Gastroesophageal sphincter (tissue), 4 donors: ENCODE measurements at regions not wholly inside any gene's neighbourhood (a gene's known extent, or its start where the extent isn't known, plus 50 kb on each side); places are given as distances from the start of the nearest gene placed in this dataset.
A peak's percentile ranks its signal among the peaks of the same experiment; 100 is the strongest.
"Not testable (repeated sequence)": the region's sequence is repeated elsewhere in the genome, so short reads cannot be mapped to it uniquely, and the experiment has no call there.

Experiments
- ATAC-seq: fragments of 150-250 bp; one replicate; pipeline ENCODE4 v1.9.1; 2016; ENCODE audit warnings: mild to moderate bottlenecking, moderate library complexity
- H3K27ac ChIP-seq, 4 donors: fragments of 200-600 bp; sonication (generic) in 3 of 4; 1 replicate in 3 of 4; 2 replicates in 1 of 4; pipeline ENCODE4 v1.5.1; 2016 to 2019
- H3K27me3 ChIP-seq: fragments of 200-600 bp; sonication (generic); one replicate; pipeline ENCODE4 v1.5.1; 2019
- H3K36me3 ChIP-seq, 2 donors: fragments of 200-600 bp; sonication (generic); one replicate each; pipeline ENCODE4 v1.5.1; 2019; ENCODE audit warnings: control low read depth in 1 of 2
- H3K4me1 ChIP-seq, 3 donors: fragments of 200-600 bp; sonication (generic); 1 replicate in 2 of 3; 2 replicates in 1 of 3; pipeline ENCODE4 v1.5.1; 2016 to 2019; ENCODE audit warnings: control low read depth in 2 of 3
- H3K4me3 ChIP-seq, 2 donors: fragments of 200-600 bp; sonication (generic); one replicate each; pipeline ENCODE4 v1.5.1; 2019; ENCODE audit warnings: mild to moderate bottlenecking in 1 of 2, moderate library complexity in 1 of 2
- H3K9me3 ChIP-seq, 3 donors: fragments of 200-600 bp; sonication (generic); one replicate each; pipeline ENCODE4 v1.5.1; 2017 to 2019; ENCODE audit warnings: control low read depth in 2 of 3
- EP300 ChIP-seq: sonication (generic); formaldehyde crosslinking; IDR thresholded peaks from one replicate; pipeline ENCODE4 v1.6.1; 2017; ENCODE audit warnings: antibody characterized with exemption, mild to moderate bottlenecking
- POLR2A ChIP-seq, 2 donors: fragments of 450-650 bp; IDR thresholded peaks; one replicate each; pipeline ENCODE4 v1.6.1; 2017; ENCODE audit warnings: antibody characterized with exemption in 2 of 2, mild to moderate bottlenecking in 2 of 2, moderate library complexity in 1 of 2
- POLR2AphosphoS5 ChIP-seq: sonication (generic); formaldehyde crosslinking; IDR thresholded peaks from one replicate; pipeline ENCODE4 v1.6.1; 2017; ENCODE audit warnings: antibody characterized with exemption
- WGBS, 2 donors: methylation state at CpG; one replicate each; pipeline ENCODE4 v1.1.5; 2018; ENCODE audit warnings: low coverage in 1 of 2; 5-methylcytosine and 5-hydroxymethylcytosine counted together
- TF ChIP-seq, protein P1 (sequence below), 4 experiments: fragments of 200-600 bp in 2 of 4; fragments of 450-650 bp in 2 of 4; sonication (generic) in 1 of 4; IDR thresholded peaks; one replicate each; pipeline ENCODE4 v1.5.1; 2017 to 2019; ENCODE audit warnings: antibody characterized with exemption in 4 of 4, mild to moderate bottlenecking in 2 of 4, moderate library complexity in 2 of 4

DNA sequence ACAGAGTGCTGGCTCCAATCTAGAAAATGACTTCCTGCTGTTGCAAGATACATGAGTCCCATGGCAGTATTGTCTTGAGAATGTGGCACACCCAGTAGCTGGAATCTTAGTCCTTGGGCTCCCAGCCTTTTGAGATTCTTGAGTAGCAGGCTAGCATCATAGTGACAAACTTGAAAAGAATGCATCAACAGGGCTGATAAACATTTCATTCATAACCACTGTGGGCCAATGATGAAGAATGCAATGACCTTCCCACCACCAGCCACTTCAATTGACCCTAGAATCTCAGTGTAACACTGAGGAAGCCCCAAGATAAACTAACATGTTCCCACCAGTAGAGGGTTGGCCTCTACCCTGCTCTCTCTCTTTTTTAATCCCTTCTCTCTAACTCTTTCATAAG is 329.3 kb downstream of the GBA3 start:
- Histone ChIP-seq H3K4me1 (no peaks in the 10 kb centered on the region), H3K27me3 (no peaks in the 10 kb centered on the region), H3K27ac (no peak overlapping the region), H3K36me3 (no peaks in the 10 kb centered on the region), H3K9me3 (no peaks in the 10 kb centered on the region), H3K4me3 (no peak overlapping the region)
- ATAC-seq: peak; percentile 31
- TF ChIP-seq EP300 (no peak), POLR2AphosphoS5 (no peak), POLR2A (IDR thresholded peaks at IDR 0.05) (no peak)
- TF ChIP-seq, protein P1, sequence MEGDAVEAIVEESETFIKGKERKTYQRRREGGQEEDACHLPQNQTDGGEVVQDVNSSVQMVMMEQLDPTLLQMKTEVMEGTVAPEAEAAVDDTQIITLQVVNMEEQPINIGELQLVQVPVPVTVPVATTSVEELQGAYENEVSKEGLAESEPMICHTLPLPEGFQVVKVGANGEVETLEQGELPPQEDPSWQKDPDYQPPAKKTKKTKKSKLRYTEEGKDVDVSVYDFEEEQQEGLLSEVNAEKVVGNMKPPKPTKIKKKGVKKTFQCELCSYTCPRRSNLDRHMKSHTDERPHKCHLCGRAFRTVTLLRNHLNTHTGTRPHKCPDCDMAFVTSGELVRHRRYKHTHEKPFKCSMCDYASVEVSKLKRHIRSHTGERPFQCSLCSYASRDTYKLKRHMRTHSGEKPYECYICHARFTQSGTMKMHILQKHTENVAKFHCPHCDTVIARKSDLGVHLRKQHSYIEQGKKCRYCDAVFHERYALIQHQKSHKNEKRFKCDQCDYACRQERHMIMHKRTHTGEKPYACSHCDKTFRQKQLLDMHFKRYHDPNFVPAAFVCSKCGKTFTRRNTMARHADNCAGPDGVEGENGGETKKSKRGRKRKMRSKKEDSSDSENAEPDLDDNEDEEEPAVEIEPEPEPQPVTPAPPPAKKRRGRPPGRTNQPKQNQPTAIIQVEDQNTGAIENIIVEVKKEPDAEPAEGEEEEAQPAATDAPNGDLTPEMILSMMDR (IDR thresholded peaks at IDR 0.05): no peak

DNA sequence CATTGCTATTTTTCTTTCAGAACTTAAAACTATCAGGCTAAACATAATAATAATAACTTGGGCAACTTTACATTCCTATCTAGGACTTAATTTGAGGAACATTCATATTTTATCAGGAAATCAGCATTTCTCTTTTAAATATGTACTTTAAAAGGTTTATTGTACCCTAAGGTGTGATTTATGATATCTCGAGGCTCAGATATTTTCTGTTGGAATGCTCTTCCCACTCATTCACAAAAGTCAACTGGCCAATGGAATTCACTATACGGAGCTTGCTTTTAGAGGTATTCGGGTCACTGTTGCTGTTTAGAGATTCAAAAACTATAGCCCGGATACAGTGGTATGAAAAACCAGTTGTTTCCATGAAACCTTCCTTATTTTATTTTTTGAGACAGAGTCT is 328.3 kb downstream of the GBA3 start:
- H3K36me3 ChIP-seq: no peaks in the 10 kb centered on the region
- no peak for ATAC-seq
- no peak overlapping the region for H3K4me3 ChIP-seq
- TF ChIP-seq POLR2AphosphoS5: no peak
- TF ChIP-seq EP300: no peak
- TF ChIP-seq, protein P1 (IDR thresholded peaks at IDR 0.05): no peak
- TF ChIP-seq POLR2A (IDR thresholded peaks at IDR 0.05): no peak
- no peak overlapping the region for H3K27ac ChIP-seq
- no peaks in the 10 kb centered on the region for H3K27me3 ChIP-seq
- no peaks in the 10 kb centered on the region for H3K4me1 ChIP-seq
- no peaks in the 10 kb centered on the region for H3K9me3 ChIP-seq
- 82 to 83% methylated on average over 4 of the region's 4 CpGs for WGBS, 2 donors

DNA sequence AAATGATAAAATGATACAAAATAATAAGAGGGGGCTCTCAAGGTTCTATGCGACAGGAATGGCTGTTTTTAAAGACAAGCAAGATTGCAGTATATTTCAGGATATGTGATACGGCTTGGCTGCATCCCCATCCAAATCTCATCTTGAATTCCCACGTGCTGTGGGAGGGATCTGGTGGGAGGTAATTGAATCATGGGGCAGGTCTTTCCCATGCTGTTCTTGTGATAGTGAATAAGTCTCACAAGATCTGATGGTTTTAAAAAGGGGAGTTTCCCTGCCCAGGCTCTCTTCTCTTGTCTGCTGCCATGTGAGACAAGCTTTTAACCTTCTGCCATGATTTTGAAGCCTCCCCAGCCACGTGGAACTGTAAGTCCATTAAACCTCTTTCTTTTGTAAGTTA is 327.7 kb downstream of the GBA3 start:
- H3K4me3 ChIP-seq, H3K9me3 ChIP-seq, H3K4me1 ChIP-seq, H3K27ac ChIP-seq, H3K27me3 ChIP-seq, H3K36me3 ChIP-seq, ATAC-seq: not testable (repeated sequence)
- 60 to 77% methylated on average over 2 to 4 of the region's 4 CpGs for WGBS, 2 donors

DNA sequence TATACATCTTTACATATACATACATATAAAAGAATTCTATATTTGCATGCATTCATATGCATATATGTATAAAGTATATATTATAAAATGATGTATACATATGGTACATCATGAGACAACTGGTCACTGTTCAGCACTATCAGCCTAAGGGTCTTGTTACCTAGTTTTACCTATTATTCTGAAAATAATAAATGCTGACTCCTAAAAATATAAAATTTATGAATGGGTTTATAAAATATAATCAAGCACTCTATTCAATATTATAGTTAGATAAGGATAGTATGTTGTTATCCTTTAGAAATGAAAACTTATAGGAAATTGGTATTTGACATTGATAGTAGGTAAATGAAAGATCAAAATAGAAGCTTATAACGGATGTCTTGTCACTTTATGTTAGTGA is 324.2 kb downstream of the GBA3 start:
- no peaks in the 10 kb centered on the region for H3K27me3 ChIP-seq
- H3K9me3 ChIP-seq: no peaks in the 10 kb centered on the region
- H3K4me1 ChIP-seq: no peaks in the 10 kb centered on the region
- no peak for TF ChIP-seq POLR2A (IDR thresholded peaks at IDR 0.05)
- no peak overlapping the region for H3K27ac ChIP-seq
- WGBS, 2 donors: 85 to 93% methylated on average over 1 of the region's 1 CpG
- no peak overlapping the region for H3K4me3 ChIP-seq
- H3K36me3 ChIP-seq: no peaks in the 10 kb centered on the region
- ATAC-seq: no peak

DNA sequence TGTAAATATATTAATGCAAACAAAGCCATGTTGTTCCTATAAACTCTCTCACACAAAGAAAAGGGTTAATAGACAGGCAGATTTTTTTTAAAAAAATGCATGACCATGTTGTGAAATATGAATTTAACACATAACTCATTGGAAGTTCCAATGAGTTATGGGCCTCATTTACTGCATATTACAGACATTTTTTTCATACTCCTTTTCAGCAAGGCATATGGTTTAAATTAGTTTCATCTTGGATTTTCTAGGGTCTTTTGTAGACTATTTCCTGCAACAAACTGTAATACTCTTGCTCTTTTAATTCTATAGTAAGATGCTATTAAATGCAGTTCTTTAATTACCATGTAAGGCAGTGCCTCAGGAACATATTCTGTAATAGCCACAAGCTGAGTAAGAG is 323.1 kb downstream of the GBA3 start:
- H3K4me3 ChIP-seq: no peak overlapping the region
- TF ChIP-seq, protein P1 (IDR thresholded peaks at IDR 0.05): no peak
- no peak for TF ChIP-seq EP300
- H3K9me3 ChIP-seq: no peaks in the 10 kb centered on the region
- H3K27me3 ChIP-seq: no peaks in the 10 kb centered on the region
- H3K27ac ChIP-seq: no peak overlapping the region
- no peaks in the 10 kb centered on the region for H3K4me1 ChIP-seq
- no peak for ATAC-seq
- no peaks in the 10 kb centered on the region for H3K36me3 ChIP-seq

DNA sequence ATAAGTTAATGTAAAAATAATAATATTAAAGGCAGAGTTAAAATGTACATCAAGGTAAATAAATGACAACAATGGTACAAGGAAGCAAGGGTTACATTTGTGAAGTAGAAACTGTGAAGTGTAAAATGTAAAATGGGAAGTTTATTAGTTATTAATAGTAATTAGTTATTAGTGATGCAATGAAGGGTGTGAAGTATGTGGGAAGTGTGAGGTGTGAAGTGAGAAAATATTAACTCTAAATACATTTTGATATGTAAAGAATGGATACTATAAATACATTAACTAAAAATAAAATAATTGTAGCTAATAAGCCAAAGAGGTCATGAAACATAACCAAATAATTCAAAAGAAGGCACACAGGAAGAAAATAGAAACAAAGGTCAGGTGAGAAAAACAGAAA is 316.4 kb downstream of the GBA3 start:
- Histone ChIP-seq H3K27ac (no peak overlapping the region), H3K4me3 (no peak overlapping the region), H3K27me3 (no peaks in the 10 kb centered on the region), H3K4me1 (no peaks in the 10 kb centered on the region), H3K9me3 (peaks cover 0 to 16% (median 0%) of the 10 kb centered on the region in 3 donors), H3K36me3 (no peaks in the 10 kb centered on the region)
- no peak for TF ChIP-seq EP300
- TF ChIP-seq, protein P1 (IDR thresholded peaks at IDR 0.05): no peak
- TF ChIP-seq POLR2AphosphoS5: no peak
- TF ChIP-seq POLR2A (IDR thresholded peaks at IDR 0.05): no peak
- no peak for ATAC-seq
